NCI-H2171 treated with DMSO at 0.1 percent for 48 hours (cell line): ENCODE measurements at regions not wholly inside any gene's neighbourhood (a gene's known extent, or its start where the extent isn't known, plus 50 kb on each side); places are given as distances from the start of the nearest gene placed in this dataset.
"Not testable (repeated sequence)": the region's sequence is repeated elsewhere in the genome, so short reads cannot be mapped to it uniquely, and the experiment has no call there.

Source experiments
- DNase-seq: peaks from one replicate; lab custom pipeline; 2025; lab: John Stamatoyannopoulos, UW

DNA sequence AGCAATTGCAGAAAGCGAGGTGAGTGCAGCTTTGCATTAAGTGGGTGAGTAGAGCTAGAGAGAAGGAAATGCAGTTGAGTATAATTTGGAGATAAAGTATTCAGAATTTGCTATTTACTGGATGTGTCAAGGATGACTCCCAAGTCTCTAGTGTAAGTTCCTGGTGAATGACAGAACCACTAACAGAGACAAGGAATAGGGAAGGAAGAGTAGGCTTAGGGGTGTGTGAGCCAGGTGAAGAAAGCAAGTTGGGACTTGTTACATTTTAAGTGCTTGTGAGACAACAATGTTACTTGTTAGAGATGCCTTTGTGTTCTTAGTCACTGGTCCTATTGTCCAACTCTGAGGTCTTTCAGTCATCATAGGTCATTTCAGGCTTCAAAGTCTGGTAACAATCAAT is 70.8 kb downstream of the TBC1D26 start:
- DNase-seq, result not testable (repeated sequence)

DNA sequence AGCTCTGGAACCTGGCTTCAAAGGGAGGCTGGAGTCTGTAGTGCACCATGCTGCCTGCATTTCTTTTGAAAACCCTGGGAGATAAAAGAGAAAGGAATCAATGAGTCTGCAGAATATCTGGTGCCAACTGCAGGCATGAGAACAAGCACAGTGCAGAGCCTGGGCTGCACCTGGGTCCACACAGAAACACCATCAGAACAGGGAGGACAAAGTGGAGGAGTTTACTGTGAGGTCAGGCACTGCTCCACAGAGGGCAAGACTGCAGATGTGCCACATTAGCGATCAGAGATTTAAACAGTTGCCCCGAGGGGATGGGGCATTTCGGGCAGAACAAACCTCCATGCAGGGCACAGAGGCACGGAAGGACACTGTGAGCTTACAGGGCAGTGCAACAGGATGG is 74.7 kb downstream of the TBC1D26 start:
- not testable (repeated sequence) for DNase-seq

DNA sequence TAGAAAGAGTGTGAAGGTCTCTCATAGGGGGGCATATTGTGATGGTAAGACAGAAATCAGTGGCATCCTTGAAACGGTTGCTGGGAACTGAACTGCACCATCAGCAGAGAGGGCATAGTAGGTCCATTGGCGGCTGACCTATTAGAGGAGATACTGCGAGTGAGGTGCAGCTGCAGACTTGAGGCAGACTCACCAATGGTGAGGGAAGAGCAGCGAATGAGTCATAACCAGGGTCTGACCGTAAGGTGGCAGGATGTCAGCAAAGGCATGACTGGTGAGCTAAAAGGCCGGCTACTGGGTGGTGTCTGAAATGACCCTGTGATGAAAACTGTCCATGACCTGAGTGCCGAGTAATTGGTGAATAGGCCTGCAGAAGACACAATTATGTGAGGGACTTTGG is 81.3 kb downstream of the TBC1D26 start:
- not testable (repeated sequence) for DNase-seq

DNA sequence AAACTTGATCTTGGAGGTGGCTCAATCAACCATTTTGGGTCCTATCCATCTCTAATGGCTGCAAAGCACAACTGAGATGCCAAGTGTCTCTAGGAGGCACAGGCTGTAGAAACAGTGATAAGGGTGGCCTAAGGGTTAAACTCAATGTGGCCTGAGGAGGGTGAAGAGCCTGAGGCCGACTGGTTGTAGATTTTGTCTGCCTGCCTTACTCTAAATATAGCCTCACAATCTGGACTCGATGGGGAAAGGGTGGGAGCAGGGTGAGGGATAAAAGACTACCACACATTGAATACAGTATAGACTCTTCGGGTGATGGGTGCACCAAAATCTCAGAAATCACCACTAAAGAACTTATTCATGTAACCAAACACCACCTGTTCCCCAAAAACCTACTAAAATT is 81.9 kb downstream of the TBC1D26 start:
- DNase-seq, result not testable (repeated sequence)

DNA sequence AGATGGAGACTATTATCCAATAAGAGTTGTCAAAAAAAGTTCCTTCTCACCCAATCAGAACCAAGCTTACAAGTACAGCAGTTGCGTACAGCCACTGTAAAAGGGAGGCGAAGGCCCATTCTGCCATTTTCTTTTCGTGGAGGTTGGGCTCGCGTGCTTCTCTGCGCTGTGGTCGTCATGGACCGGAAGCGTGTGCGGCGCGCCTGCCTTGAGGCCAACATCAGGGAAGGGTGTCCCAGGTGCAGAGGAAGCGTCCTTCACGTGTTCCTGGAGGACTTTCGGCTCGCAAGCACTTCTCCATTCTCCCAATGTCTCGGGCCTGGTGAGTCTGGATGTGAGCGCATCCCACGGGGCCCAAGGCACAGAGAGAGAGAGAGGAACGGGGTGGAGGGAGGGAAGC is 85.8 kb downstream of the TBC1D26 start:
- not testable (repeated sequence) for DNase-seq

DNA sequence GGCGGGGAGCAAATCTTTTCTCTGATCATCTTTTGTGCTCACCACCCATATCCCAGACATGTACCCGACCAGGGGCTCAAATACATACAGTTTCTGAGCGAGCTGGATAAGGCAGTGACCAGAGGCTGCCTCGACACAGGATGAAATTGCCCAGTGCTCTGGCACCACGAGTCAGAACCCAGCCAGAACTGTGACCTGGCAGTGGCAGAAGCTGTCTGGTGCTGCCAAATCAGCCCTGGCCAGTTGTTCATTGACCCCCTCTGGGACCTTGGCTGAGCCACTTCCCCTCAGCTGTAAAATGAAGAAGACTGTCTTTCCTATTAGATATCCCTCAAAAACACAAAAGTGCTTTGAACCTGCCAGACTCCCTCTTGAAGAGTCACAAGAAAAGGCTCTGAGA is 90.2 kb downstream of the TBC1D26 start:
- DNase-seq, result not testable (repeated sequence)

DNA sequence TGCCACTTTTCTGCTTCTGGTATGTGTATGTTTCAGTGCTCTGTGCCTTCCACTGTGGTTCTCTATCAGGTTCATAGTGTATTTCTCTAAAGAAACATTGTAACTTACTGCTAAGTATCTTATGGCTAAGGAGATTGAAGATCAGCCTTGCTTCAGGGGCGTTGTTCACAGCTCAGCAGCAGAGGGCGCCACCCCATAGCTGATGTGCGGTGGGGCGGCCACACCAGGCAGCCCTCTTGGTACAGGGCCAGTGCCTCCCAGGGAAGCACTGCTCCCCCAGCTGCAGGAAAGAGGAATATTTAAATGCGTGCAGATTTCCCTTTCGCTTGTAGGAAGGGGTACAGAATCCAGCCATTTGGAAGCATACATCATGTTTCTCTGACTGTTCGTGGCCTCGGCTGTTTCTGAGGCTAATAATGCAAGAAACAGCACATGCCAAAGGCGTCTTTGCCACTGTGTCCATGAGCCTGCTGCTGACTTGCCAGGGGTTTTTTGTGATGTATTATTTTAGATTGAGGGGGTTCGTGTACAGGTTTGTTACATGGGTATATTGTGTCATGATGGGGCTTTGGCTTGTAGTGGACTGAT is 96.7 kb downstream of the TBC1D26 start:
- peak; percentile 62 for DNase-seq

DNA sequence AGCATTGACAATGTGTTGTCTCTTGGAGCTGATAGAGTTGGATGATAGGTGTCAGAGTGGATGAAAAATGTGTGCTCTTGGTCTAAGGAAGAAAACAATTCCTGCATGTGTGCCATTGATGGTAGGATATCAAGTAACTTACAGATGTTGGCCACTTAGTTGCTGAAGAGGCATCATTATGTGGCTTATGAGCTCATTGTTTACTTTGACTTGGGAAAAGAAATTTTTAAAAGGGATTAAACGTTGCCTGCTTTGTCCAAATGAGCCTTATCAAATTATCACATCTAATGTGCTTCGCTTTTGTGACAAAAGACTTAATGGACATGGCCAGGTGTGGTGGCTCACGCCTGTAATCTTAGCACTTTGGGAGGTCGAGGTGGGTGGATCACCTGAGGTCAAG is 98.1 kb downstream of the TBC1D26 start:
- DNase-seq, result not testable (repeated sequence)

DNA sequence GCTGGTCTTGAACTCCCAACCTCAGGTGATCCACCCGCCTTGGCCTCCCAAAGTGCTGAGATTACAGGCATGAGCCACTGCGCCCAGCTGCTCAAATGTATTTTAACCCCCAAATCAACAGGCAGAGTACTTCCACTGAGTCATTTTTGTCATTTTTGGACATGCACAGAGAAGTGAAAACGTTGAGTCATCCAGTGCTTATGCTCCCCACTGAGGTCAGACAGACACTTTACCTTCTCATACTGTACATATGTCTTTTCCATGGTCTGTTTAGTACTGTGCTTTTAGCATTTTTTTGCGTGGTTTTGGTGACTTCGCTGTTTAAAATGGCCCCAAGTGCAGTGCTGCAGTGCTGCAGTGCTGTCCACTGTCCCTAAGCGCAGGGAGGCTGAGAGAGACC is 99.1 kb downstream of the TBC1D26 start:
- not testable (repeated sequence) for DNase-seq

DNA sequence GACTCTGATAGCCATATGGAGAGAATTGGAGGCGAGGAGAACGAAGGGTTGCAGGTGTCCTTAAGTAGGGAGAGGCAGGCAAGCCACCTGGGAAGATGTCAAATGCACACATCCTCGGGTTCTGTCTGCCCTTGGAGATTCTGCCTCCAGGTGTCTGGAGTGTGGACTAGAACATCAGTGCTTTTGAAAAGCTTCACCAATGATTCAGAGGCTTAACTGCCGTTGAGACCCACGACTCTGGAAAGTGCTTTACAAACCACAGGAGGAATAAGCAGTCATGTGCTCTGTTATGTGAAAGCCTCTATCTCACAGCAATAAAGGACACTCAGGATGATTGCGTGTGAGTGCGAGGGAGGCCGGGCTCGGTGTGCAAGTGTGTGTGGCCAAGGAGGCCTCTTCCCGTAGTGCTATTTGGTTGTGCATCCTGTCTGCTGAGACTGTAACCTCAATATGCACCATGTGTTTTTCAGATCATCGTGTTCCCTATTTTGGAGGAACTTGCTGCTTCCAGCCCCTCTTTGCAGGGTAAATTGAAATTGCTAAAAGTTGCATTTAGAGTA is 100.9 kb downstream of the TBC1D26 start:
- DNase-seq, result not testable (repeated sequence)

DNA sequence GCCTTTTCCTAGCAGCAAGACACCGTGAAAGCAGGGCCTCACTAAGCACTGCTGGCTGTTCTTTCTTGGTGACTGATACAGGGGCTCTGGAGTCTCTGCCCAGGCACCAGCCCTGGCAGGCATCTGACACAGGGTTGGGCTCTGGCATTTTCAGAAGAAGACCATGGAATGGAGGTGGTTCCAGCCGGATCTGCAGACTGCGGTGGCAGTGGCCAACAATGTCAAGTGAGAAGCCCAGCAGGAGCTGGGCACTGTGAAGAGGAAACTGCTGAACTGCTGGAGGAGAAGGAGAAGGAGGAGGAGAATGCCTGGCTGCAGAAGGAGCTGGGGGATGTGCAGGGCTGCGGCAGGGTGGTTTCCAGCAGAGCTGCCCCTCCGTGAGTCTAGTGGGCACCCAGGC is 101.8 kb downstream of the TBC1D26 start:
- not testable (repeated sequence) for DNase-seq

DNA sequence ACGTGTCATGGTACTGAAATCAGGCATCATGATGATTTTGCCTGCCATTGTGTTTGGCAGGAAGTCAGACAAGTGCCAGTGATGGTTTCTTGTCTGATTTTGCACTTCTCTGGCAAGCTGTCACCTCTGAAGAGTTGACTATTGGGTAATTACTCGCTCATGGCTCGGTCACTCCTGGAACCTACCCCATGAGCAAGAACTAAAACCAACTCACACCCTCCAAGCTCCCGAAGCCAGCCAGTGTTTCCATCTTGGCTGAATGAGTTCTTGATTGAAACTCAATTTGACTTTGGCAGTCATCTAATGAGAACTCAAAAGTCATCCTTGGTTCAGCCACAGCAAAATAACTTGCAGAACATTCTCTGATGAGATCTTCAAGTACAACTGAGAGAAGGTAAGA is 103.4 kb downstream of the TBC1D26 start:
- DNase-seq, result not testable (repeated sequence)

DNA sequence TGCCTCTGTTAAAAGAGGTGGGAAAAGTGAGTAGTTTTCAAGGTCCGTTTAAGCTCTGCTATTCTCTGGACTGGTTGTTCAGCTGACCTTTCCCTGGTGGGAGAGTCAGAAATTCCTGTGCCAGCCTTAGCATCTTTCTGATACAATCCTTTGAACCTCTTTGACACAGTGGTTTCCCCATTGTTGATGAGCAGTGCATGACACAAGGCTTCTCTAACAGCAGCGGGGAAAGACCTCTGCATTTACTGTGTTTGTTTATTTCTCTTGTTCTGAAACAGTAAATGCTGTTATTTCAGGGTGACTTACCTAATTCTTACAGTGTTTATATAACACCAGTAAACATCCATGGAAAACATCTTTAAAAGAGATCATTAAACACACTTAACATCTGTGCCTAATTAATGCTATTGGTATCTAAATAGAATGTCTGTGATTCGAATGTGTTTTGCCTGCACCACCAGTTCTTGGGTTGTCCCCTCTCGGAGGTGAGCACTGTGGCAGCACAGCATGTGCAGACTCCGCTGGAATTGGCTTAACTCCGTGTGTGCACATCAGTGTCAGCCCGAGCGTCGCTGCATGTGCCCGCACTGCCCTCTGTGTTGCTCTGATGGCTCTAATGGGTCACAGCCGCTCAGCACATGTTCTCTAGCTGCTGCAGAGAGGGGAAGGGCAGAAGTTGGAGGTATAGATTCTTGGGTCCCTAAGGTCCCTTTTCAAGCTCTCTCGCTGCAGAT is 104.3 kb downstream of the TBC1D26 start:
- not testable (repeated sequence) for DNase-seq

DNA sequence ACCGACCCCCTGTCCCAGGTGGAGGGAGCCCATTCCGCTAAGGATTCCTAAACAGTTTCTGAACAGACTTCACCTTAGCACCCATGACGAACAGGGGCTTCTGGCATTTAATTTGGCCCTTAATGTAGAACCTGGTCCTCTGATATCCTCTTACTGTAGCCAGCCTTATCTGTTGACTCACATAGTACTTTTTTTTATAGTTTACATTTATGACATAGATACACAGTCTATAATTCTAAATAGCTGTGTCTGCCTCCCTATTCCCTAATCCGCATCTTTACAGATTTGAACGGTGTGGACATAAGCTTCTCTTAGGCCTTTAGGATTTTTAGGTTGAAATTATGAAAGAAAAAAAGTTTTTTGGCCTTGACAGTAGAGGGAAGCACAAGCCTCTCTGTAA is 104.9 kb downstream of the TBC1D26 start:
- not testable (repeated sequence) for DNase-seq

DNA sequence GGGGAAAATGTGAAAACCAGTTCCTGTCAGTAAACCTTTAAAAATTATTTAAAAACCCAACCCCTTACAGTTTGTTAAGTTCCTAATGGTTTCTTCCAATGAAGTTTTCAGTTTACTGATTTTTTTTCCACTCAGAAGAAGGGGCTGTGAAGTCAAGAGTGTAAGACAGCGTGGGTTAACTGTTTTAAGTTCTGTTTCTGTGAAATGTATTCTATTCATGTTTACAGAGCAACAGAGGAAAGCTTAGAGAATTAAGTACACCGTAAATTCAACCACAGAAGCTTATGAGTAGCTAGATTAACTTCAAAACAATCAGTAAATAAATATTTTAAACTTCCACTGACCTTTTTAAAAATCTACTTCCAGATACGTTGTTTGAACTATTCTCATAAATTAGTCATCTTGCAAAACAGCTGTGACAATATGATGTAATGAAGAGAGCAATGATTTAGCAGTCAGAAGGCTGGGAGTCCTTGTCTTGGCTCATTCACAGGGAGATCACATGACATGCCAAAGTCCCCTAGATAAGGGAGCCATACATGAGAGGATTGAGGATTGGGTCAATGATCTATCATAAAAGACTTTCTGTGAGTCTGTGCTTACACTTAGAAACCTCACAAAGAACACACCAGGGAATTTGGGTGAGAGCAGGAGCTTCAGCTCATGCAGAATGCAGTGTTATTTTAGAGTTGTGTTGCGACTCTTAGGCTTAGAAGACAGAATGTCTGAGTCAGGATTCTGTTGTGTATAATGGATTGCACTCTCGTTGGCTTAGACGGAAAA is 97.3 kb upstream of the ADORA2B start:
- DNase-seq, result not testable (repeated sequence)

DNA sequence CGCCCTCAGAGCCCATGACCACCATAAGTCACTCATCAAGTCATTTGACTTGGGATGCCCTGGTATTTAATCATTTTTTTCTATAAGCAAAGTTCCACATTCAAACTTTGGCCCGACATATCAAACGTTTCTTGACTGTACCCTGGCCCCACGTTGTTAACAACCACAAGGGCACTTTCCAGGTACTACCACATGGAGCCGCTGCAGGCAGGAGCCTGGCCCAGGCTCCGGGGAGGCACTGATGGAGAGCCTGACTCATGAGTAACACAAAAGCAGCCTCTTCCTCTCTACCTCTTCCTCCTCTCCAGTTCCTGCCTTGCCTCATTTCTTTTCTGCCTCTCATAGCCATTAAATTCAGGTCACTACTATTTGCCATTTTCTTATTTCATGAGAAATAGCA is 95.9 kb upstream of the ADORA2B start:
- not testable (repeated sequence) for DNase-seq

DNA sequence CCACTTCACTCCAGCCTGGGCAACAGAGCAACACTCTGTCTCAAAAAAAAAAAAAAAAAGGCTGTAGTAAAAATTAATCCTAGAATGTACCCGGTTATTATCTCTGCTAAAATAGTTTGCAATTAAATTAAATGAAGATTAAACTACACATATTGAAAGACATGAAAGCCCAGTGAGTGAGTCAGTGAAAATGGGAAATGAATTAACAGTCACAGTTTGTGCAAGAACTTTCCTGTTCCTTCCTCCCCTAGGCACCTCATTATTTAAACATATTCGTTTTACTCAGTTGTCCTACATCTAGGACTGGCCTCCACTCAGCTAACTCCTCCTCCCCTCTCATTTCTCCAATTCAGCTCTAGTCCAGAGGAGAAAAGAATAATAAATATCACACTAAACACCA is 94.9 kb upstream of the ADORA2B start:
- DNase-seq, result not testable (repeated sequence)

DNA sequence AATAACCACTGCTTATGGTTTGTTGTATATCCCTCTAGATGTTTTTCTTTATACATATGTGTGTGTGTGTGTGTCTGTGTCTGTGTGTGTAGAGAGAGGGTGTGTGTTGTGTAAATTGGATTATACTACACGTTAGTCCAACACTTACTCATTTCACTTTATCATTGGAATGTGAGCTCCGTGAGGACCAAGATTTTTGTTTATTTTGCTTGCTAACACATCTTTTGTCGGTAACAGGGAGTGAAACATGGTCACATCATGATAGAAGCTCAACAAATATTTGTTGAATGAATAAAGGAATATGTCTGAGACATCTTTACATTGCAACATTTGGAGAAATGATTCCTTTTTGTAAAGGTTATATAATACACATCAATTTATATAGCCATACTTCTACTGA is 94.2 kb upstream of the ADORA2B start:
- DNase-seq, result not testable (repeated sequence)

DNA sequence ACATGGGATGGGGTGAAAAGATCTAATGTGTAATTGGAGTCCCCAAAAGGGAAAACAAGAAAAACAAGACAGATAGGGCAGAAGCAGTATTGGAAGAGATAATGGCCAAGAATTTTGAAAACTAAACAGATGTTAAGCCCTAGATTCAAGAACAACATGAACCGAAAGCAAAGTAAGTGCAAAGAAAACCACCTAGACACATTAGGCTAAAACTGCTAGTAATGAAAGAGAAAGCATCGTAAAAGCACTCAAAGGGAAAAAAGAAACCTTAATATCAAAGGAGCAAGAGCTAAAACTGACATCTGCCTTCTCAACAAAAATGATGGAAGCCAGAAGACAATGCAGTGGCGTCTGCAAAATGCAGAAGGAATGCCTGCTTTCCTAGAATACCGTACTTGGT is 92.1 kb upstream of the ADORA2B start:
- not testable (repeated sequence) for DNase-seq

DNA sequence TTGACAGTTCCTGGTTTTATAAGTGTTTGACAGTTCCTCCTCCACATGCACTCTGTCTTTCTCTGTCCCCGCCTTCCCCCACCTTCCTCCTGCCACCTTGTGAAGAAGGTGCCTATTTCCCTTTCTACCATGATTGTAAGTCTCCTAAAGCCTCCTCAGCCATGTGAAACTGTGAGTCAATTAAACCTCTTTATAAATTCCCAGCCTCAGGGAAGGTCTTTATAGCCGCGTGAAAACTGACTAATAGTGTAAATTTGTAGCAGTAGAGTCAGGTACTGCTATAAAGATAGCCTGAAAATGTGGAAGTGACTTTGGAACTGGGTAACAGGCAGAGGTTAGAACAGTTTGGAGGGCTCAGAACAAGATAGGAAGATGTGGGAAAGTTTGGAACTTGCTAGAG is 88.7 kb upstream of the ADORA2B start:
- not testable (repeated sequence) for DNase-seq

DNA sequence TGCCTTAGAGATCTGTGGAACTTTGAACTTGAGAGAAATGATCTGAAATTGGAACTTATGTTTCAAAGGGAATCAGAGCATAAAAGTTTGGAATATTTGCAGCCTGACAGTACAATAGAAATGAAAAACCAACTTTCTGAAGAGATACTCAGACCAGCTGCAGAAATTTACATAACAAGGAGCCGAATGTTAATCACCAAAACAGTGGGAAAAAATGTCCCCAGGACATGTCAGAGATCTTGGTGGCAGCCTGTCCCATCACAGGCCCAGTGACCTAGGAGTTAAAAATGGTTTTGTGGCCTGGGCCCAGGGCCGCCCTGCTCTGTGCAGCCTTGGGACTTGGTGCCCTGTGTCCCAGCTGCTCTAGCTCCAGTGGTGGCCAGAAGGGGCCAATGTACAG is 88.2 kb upstream of the ADORA2B start:
- not testable (repeated sequence) for DNase-seq

DNA sequence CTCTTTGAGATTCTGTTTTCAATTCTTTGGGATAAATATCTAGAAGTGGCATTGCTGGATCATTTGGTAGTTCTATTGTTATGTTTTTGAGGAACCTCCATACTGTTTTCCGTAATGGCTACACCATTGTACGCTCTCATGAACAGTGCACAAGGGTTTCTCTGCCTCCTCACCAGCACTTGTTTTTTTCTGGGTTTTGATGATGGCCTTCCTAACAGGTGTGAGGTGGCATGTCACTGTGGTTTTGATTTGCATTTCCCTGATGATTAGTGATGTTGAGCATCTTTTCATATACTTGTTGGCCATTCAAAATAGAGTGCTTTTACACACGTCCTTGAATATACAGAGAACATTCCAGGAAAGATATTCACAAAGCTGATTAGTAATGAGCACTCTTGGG is 86.8 kb upstream of the ADORA2B start:
- DNase-seq, result not testable (repeated sequence)

DNA sequence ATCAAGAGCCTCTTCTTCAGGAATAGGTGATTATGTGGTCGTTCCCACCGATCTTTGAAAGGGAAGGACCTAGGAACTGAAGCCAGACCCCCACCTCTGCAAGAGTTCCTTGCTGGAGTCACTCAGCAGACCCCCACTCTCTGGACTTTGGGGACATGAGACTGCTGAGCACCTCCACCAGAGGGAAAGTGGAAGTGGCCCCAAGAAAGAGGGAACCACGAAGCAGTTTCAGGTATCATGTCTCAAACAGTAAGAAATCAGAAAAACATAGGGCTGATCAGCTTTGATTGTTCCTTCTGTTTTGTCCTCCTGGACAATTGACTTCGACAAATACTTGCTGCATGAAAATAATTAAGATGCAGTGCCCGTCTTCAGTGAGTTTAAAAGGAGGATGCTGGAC is 84.2 kb upstream of the ADORA2B start:
- DNase-seq, result not testable (repeated sequence)
